GM18861 (cell line): ENCODE measurements at regions not wholly inside any gene's neighbourhood (a gene's known extent, or its start where the extent isn't known, plus 50 kb on each side); places are given as distances from the start of the nearest gene placed in this dataset.
"Not testable (repeated sequence)": the region's sequence is repeated elsewhere in the genome, so short reads cannot be mapped to it uniquely, and the experiment has no call there.

Experiments
- ATAC-seq: cut with Tn5 transposase; IDR thresholded peaks from one replicate; pipeline ENCODE4 v1.9.1; 2021; ENCODE audit not compliant: unreplicated experiment

DNA sequence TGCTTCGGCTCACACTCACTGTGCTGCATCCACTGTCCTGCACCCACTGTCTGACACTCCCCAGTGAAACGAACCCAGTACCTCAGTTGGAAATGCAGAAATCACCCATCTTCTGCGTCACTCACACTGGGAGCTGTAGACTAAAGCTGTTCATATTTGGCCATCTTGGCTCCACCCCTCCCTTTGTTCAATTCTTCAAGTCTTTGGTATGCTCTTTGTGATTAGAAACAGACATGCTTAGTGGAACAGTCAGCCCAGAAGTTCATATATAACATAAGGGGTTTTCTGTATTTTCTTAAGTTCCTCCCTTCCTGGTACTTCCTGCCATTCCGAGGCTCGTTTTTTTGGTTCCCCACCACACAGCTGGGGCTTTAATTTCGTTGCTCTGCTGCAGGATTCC lies 398.5 kb upstream of the DYNLRB2 start:
- ATAC-seq, result no peak

DNA sequence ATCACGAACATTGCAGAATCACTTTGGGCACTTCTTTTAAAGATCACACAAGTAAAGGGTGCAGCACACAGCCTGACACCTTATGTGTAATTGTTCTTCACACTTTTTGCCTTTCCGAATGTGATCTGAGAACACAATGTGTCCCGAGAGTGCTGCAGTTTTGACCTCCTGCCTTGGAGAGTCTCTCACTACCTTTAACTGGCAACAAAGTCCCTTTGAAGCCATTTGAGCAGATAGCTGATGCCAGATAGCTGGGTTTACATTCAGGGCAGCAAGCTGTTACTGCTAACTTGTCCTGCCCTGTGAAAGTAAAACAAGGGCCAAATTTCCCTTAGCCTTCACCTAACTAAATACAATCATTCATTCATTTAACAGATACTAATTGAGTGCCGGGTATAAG lies 411.0 kb upstream of the DYNLRB2 start:
- ATAC-seq, result no peak

DNA sequence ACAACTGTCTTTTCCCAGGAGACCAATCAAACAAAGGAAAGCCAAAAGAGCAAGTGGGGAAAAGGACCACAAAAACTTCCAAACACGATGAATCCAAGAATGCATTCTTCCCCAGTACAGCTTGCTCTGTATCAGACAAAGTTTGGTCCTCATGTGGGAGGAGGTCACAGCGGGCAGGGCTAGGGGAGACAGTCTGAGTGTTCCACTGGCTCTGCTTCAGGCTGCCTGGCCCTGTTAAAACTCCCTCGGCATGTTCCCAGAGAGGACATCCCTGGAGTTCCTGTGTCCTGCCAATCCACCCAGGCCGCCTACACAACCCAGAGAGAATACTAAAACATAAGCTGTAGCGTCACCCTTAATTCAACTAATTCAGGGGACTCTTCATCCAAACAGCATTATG lies 415.1 kb upstream of the DYNLRB2 start:
- ATAC-seq, result no peak

DNA sequence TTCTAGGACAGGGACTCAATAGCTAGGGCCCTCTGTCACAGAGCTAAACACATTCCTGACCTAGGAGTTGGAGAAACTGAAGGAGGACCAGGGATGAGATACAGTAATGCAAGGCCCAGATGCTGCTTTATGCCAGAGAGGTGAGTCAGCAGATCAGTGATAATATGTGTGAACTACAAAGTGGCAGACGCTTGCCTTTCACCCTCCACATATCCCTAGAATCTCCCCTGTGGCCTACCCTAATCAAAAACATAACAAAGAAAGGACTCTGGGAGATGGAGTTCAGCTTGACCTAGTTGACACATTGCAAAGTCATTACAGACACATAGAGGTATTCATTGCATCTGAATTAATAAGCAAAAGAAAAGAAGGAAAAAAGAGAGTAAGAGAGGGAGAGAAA lies 417.6 kb upstream of the DYNLRB2 start:
- no peak for ATAC-seq

DNA sequence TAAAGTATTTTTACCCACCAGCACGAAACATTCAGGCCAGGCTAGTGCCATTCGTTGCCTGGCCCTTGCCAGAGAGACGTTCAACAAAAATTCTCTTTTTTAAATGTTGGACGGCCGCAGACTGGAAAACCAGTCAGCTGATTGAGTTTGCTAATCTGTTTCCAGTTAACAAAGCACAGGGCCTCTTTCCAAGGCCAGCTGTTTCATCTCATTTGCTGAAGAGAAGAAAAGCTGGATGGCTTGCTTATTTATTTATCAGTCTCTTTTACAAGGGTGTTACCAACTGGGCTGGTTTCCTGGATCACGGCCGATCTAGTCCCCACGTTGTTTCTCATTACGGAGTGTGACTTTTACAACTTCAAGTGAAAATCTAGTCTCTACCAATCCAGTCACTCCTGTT lies 418.7 kb upstream of the DYNLRB2 start:
- ATAC-seq, result no peak

DNA sequence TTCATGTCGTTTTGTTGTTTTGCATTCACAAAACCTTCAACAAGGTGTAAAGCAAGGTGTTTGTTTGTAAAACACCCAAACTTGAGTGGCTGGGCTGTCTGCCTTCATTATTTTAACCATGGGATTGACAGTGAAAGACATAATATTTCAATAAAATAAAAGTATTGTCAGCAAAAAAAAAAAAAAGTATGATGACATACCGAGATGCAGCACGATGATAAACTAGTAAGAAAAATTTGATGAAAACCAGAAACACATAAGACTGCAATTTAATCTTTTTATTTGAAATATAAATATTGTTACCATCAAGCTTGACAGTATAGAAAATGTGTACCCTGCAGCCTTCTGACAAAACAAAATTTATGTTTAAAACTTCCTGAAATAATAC lies 419.3 kb upstream of the DYNLRB2 start:
- no peak for ATAC-seq

DNA sequence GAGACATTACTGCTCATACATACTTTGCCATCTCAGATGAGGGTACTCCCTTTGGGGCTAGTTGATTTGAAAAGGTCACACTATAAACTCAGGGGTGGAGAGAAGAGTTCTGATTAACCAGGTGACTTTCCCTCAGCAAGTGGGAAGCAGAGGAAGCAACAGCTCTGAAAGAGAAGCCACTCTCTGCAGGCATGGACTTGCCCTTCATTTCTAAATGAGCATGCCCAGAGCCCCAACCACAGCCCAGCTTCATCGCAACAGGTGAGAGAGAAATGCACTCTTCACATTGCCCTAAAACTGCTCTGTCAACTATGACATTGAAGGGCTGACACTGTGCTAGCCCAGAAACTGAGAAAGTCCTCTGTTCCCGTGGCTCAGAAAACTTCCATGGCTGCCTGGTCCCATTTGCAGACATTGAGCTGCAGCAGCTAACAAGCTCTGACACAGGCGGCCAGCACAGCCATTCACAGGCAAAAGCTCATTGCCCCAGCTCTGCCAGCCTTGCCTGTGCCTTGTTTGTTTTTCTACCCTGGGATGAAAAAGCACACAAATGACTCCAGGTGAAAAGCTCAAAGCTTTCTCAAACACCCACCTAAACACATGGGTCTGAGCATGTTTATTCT lies 419.8 kb upstream of the DYNLRB2 start:
- ATAC-seq, result no peak

DNA sequence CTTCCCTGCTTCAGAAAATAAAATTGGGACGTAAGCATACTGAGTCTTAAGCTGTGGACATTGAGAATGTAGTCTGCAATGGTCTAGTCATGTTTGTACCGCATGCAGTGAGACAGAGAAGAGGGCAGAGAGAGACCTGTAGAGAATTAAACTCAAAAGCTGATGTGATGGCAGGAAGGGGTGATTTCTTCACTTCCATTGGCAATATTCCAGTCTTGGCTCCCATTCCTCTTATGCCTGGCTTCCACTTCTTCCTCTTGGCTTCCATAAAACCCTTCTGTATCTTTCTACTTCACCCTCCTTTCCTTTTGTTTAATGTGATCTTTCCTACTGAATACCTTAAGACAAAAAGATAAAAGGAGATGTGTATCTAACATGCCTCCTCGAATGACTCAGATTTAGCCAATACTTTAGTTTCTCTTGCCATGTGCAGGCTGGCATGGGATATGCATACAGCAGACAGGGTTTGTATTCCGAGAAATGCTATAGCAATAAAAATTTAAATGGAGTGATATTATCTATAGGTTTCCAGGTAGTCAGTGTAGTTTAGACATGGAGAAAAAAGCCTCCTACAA lies 423.1 kb upstream of the DYNLRB2 start:
- no peak for ATAC-seq

DNA sequence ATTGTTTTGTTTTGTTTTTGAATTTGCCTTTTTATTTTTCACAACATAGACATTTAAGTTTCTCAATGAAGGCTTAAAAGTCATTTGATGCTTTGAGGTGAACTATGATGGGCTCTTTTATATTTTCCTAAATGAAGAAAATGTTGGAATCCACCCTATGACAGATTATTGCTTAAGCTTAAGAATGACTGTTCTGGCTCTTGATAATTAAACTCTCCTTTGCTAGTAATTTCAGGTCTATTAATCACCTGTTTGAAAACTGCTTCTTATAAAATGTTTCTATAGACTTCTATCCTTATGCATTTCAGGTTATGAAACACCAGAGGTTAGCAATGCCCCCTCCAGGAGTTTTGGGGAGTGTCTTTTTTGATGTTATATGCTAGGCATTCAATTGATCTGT lies 424.1 kb upstream of the DYNLRB2 start:
- no peak for ATAC-seq

DNA sequence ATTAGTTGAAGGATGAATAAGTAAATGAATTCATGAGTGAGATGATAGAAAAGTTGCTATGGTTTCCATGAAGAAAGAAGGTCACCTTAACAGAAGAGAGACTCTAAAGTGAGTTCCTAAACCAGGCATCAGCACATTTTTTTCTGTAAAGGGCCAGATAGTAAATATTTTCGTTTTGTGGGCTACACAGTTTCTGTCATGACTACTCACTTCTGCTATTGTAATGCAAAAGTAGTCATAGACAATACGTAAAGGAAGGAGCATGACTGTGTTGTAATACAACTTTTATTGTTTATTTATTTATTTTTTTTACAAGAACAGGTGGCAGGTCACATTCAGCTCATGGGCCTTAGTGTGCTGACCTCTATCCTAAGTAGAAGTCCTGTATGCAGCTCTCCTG lies 426.1 kb upstream of the DYNLRB2 start:
- no peak for ATAC-seq

DNA sequence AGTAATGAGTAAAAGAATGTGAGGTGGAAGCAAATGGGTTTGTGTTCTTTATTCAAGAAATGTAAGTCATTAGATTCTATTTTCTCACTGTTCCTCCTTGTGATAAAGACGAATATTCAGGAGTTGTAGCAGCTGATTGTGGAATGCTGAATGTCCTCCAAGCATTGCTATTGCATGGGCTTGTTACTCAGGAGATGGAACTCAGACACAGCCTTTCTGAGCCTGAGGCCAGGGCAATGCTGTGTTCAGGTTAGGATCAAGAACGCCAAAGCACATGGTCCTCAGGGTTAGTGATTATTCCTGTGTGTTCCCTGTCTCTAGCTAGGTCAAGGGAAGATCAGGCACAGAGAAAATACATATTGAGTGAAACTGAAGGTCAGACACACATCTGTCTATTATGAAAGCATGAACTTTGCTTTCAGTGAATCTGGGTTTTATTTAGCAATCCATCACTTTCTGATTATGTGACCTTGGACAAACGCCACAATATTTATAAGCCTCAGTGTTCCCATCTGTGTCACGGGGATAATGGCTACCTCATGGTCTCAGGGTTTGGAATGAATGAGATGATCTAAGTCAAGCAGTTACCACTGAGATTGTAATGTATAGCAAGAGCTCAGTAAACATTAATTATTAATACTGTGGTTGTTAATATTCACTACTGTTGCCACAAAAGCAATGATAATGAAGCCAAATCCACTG lies 426.8 kb upstream of the DYNLRB2 start:
- no peak for ATAC-seq

DNA sequence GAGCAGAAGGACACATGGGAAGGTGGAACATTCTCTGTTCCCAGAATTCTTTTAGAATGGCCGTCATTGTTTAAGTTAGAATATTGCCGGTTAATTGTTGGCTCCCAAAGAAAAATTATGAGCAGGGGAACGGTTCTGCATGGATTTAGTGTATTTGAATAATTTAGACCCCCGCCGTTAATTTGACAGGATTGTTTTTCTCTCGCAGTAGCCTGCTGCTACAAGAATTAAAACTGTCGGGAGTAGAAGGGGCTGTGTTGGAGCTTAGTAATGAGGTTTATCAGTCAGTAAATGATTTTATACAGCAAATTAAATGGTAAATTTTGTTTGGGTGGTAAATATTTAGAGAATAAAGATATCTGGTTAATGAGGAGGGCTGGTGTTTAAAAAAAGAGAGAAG lies 431.2 kb upstream of the DYNLRB2 start:
- ATAC-seq, result no peak

DNA sequence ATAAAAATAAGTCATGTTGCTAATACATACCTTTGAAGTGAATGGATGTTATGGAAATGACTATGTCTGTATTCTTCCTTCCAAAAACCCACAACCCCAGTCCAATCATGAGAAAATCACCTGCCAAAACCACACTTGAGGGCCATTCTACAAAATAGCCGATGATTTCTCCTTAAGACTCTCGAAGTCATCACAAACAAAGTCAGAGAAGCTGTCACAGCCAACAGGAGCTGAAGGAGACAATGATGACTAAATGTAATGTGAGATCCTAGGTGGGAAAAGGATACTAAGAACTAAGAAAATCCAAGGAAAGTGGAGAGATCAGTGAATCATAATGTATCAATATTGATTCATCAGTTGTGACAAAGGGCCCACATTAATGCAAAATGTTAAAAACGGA lies 432.9 kb upstream of the DYNLRB2 start:
- no peak for ATAC-seq

DNA sequence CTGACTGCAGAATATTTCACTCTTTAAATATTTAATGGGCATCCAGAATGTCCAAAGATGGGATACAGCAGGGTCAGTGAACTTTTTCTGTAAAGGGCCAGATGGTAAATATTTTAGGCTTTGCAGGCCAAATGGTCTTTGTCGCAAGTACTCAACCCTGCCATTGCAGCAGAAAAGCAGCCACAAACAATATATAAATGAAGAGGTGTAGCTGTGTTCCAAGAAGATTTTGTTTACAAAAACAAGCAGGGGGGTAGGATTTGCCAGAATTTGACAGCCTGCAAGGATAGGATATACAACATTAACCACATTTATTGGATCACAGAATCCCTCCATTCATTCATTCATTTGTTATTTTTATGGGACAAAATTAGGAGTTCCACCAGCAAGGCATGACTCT lies 435.0 kb upstream of the DYNLRB2 start:
- ATAC-seq, result no peak

DNA sequence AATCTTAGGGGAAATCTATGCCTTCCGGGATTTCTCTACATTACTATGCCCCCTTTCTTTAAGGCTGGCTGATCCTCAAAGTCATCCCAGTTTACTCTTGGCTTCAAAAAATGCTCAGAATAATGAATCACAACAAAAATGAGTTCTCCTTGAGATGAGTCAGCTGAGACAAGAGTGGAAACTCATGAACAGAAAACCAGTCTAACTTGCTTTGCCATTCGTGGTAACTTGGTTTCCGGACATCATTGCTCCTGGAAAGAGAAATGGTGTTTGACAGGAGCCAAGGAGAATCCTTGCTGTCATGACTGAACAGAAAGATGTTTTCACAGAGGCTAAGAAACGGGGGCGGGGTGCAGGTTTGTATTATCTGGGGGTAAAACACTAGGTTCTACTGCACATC lies 435.6 kb upstream of the DYNLRB2 start:
- no peak for ATAC-seq

DNA sequence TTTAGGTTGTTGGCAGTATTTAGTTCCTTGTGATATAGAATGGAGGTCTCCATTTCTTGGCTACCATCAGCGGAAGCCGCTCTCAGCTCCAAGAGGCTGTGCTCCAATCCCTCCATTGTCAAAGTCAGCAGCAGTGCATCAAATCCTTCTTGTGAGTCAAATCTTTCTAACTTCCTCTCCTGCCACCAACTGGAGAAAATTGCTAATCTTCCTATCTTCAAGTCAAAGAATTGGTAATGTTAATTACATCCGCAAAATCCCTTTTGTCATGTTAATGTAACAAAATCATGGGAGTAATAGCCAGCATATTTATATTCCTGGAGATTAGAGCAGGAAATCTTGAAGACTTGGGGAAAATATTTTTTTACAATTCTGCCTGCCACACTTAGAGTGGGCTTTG lies 436.4 kb upstream of the DYNLRB2 start:
- no peak for ATAC-seq

DNA sequence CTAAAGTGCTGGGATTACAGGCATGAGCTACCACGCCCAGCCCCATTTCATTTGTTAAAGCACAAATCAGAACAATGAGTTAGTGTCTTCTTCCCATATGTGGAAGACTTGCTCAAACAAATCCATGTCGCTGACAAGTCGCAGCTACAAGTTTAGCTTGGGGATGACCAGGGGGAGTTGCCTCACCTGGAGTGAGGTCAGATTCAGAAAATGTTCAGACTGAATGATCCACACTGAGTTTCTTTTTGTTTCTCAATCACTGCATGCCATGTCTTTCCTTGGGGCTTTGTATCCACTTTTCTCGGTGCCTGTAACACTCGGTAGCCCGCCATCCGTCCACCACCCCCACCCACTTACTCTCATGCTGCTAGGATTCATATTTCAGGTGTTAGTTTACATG lies 437.3 kb upstream of the DYNLRB2 start:
- ATAC-seq, result no peak

DNA sequence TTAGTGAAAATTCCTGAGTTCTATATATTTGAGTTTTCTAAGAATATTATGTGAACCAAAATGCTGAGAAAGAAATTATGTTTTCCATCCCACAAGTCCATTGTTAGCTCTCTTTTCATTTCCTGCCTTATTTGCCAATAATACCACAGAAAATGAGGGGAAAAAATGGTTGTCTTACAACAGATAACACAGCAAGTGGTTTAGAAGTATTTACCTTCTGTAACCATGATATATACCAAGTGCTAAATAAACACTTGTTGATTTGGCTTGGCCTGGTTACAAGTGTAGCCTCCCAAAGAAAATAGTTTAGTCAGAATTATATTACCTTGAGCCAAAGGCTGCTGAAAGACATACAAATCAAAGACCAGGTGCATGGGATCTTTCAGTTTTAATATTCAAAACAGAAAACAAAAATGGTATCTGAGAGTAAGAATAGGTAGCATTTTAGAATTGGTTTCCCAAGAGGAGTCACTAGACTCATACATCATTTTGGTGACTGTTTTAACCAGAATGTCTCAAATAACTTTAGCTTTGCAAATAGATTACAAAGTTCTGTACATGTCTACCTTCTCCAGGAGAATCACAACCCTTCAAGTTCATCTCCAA lies 439.8 kb upstream of the DYNLRB2 start:
- ATAC-seq, result no peak

DNA sequence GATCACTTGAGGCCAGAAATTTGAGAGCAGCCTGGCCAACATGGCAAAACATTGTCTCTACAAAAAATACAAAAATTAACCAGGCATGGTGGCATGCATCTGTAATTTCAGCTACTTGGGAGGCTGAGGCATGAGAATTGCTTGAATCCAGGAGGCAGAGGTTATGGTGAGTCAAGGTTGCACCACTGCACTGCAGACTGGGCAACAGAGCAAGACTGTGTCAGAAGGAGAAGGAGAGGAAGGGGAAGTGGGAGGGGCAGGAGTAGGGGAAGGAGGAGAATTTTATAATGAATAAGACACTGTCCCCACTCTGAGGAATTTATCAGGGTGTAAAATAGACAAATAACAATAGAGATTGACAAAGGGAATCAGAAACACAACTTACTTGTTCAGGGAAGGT lies 440.6 kb upstream of the DYNLRB2 start:
- no peak for ATAC-seq

DNA sequence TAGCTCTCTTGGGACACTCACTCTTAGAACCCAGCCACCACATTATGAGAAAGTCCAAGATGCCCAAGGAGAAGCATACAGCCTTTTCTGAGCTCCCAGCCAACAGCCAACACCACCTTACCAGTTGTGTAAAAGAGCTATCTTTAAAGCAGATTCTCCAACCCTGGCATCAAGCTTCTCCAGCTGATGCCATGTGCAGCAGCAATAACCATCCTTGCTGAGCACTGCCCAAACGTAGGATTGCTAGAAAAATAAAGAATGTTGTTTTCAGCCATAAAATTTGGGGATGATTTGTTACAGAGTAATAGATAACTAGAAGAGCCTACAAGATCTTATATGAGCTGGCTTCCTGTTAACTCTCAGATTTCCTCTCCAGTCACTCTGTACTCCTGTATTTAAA lies 443.7 kb upstream of the DYNLRB2 start:
- no peak for ATAC-seq

DNA sequence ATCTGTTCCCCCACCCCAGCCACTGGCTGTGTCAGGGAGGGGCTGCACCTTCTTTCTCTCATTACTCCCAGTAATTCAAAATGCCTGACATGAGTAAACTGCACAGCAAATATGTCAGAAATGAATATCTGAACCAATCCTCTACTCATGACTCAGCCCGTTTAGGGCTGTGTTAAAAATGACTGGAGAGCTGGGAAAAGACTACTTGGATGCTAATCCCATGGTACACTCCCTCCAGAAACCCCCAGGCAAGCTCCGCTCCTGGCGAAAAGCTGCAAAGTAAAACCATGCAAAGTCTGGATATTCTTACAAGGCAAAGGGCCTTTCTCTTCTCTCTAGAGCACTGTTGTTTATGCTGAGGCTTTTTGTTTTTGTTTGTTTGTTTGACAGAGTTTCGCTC lies 448.1 kb upstream of the DYNLRB2 start:
- no peak for ATAC-seq

DNA sequence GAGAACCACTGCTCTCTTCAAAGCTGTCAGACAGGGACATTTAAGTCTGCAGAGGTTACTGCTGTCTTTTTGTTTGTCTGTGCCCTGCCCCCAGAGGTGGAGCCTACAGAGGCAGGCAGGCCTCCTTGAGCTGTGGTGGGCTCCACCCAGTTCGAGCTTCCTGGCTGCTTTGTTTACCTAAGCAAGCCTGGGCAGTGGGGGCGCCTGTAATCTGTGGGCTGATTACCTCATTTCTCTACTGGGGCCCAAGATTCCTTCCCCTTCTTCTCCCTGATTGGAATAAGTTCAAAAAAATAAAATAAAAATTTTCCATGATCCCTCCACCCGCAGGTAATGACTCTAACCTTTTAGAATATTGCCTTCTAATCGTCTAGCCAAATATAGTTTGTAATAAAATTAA lies 449.3 kb upstream of the DYNLRB2 start:
- not testable (repeated sequence) for ATAC-seq
